DOHH2 (cell line): ENCODE measurements at regions not wholly inside any gene's neighbourhood (a gene's known extent, or its start where the extent isn't known, plus 50 kb on each side); places are given as distances from the start of the nearest gene placed in this dataset.

Experiments
- H3F3A ChIP-seq: fragments of 200-600 bp; sonication (generic), shearing (Covaris generic); 2 replicates; pipeline ENCODE4 v1.6.0; 2016; ENCODE audit warnings: antibody characterized with exemption, mild to moderate bottlenecking; ENCODE audit not compliant: control insufficient read depth, insufficient read depth
- H3K27ac ChIP-seq: fragments of 200-600 bp; sonication (generic); 2 replicates; pipeline ENCODE4 v1.5.1; 2014; ENCODE audit warnings: low read depth, mild to moderate bottlenecking, low read length, moderate library complexity
- H3K27me3 ChIP-seq: fragments of 200-600 bp; sonication (generic); 2 replicates; pipeline ENCODE4 v1.6.1; 2014; ENCODE audit warnings: mild to moderate bottlenecking, low read length, mixed read lengths; ENCODE audit not compliant: control insufficient read depth
- H3K36me3 ChIP-seq: fragments of 200-600 bp; sonication (generic); 2 replicates; pipeline ENCODE4 v1.6.1; 2014; ENCODE audit warnings: mild to moderate bottlenecking, low read length, moderate library complexity, mixed read lengths; ENCODE audit not compliant: control insufficient read depth
- H3K4me1 ChIP-seq: fragments of 200-600 bp; sonication (generic); 2 replicates; pipeline ENCODE4 v1.6.1; 2014; ENCODE audit warnings: mild to moderate bottlenecking, low read length, mixed read lengths; ENCODE audit not compliant: control insufficient read depth
- H3K4me2 ChIP-seq: fragments of 200-600 bp; sonication (generic); 2 replicates; pipeline ENCODE4 v1.6.0; 2014; ENCODE audit warnings: mild to moderate bottlenecking, low read length, moderate library complexity
- H3K4me3 ChIP-seq: fragments of 200-600 bp; sonication (generic); 2 replicates; pipeline ENCODE4 v1.5.1; 2014; ENCODE audit warnings: mild to moderate bottlenecking, low read length, mixed read lengths
- H3K79me2 ChIP-seq: fragments of 200-600 bp; sonication (generic); 2 replicates; pipeline ENCODE4 v1.6.1; 2014; ENCODE audit warnings: mild to moderate bottlenecking, low read length, mixed read lengths; ENCODE audit not compliant: control insufficient read depth
- H3K9me2 ChIP-seq: fragments of 200-600 bp; sonication (generic); replicated peaks from 2 replicates; pipeline ENCODE4 v1.6.1; 2014; ENCODE audit warnings: mild to moderate bottlenecking, low read length, mixed read lengths; ENCODE audit not compliant: control insufficient read depth
- H3K9me3 ChIP-seq: fragments of 200-600 bp; sonication (generic); 2 replicates; pipeline ENCODE4 v1.6.1; 2014; ENCODE audit warnings: antibody characterized with exemption, low read length, mixed read lengths; ENCODE audit not compliant: control insufficient read depth, insufficient read depth
- H4K20me1 ChIP-seq: fragments of 200-600 bp; sonication (generic); 2 replicates; pipeline ENCODE4 v1.6.0; 2014; ENCODE audit warnings: low read depth, mild to moderate bottlenecking, antibody characterized with exemption, low read length, moderate library complexity; ENCODE audit not compliant: control insufficient read depth, insufficient read depth
- CTCF ChIP-seq: fragments of 200-600 bp; sonication (generic); IDR thresholded peaks from one replicate; pipeline ENCODE4 v1.5.1; 2014; ENCODE audit warnings: antibody characterized with exemption, mild to moderate bottlenecking, low read depth, low read length; ENCODE audit not compliant: poor library complexity, severe bottlenecking
- EZH2phosphoT487 ChIP-seq: fragments of 200-600 bp; sonication (generic); IDR thresholded peaks from 2 replicates; pipeline ENCODE4 v1.6.1; 2017; ENCODE audit warnings: borderline replicate concordance, mild to moderate bottlenecking, antibody characterized with exemption, low read length, moderate library complexity, mixed read lengths

GRCh38 chr7:133155146-133155545, 73.3 kb upstream of the CHCHD3 start:
- Histone ChIP-seq H3K36me3 (no peaks in the 10 kb centered on the region), H3K27me3 (no peaks in the 10 kb centered on the region), H3K27ac (no peak overlapping the region), H3K9me2 (no peaks in the 10 kb centered on the region), H3K4me3 (no peak overlapping the region), H3K79me2 (no peaks in the 10 kb centered on the region), H3K9me3 (no peaks in the 10 kb centered on the region), H3F3A (no peaks in the 10 kb centered on the region), H3K4me2 (no peak overlapping the region), H4K20me1 (no peaks in the 10 kb centered on the region), H3K4me1 (no peaks in the 10 kb centered on the region)
- TF ChIP-seq EZH2phosphoT487 = no peak
- TF ChIP-seq CTCF = no peak

GRCh38 chr7:133155642-133156041, 73.8 kb upstream of the CHCHD3 start:
- Histone ChIP-seq H3K79me2 (no peaks in the 10 kb centered on the region), H3K27ac (no peak overlapping the region), H3K36me3 (no peaks in the 10 kb centered on the region), H3K4me3 (no peak overlapping the region), H3K9me3 (no peaks in the 10 kb centered on the region), H3K4me1 (no peaks in the 10 kb centered on the region), H3K27me3 (no peaks in the 10 kb centered on the region), H4K20me1 (no peaks in the 10 kb centered on the region), H3K4me2 (no peak overlapping the region), H3F3A (no peaks in the 10 kb centered on the region), H3K9me2 (no peaks in the 10 kb centered on the region)
- TF ChIP-seq CTCF (no peak), EZH2phosphoT487 (no peak)

GRCh38 chr7:133157045-133157444, 75.2 kb upstream of the CHCHD3 start:
- Histone ChIP-seq H3K79me2 (no peaks in the 10 kb centered on the region), H3K4me2 (no peak overlapping the region), H4K20me1 (no peaks in the 10 kb centered on the region), H3K9me2 (no peaks in the 10 kb centered on the region), H3K27me3 (no peaks in the 10 kb centered on the region), H3K27ac (no peak overlapping the region), H3F3A (no peaks in the 10 kb centered on the region), H3K4me1 (no peaks in the 10 kb centered on the region), H3K36me3 (no peaks in the 10 kb centered on the region), H3K9me3 (no peaks in the 10 kb centered on the region), H3K4me3 (no peak overlapping the region)
- TF ChIP-seq CTCF = no peak
- no peak for TF ChIP-seq EZH2phosphoT487

- TF ChIP-seq EZH2phosphoT487 (no peak), CTCF (no peak)
- no peaks in the 10 kb centered on the region for H3K4me1 ChIP-seq
- H3K27ac ChIP-seq = no peak overlapping the region
- no peaks in the 10 kb centered on the region for H3K9me2 ChIP-seq
- peaks cover 23% of the 10 kb centered on the region for H3K27me3 ChIP-seq
- no peaks in the 10 kb centered on the region for H3K36me3 ChIP-seq
- H3K9me3 ChIP-seq = no peaks in the 10 kb centered on the region
- H3K79me2 ChIP-seq = no peaks in the 10 kb centered on the region
- no peak overlapping the region for H3K4me3 ChIP-seq
- H3K4me2 ChIP-seq = no peak overlapping the region
- H3F3A ChIP-seq = no peaks in the 10 kb centered on the region
- no peaks in the 10 kb centered on the region for H4K20me1 ChIP-seq
Measured at GRCh38 chr7:133164498-133164897, 82.6 kb upstream of the CHCHD3 start.
